HFFc6 (cell line): ENCODE measurements at regions not wholly inside any gene's neighbourhood (a gene's known extent, or its start where the extent isn't known, plus 50 kb on each side); places are given as distances from the start of the nearest gene placed in this dataset.
A peak's percentile ranks its signal among the peaks of the same experiment; 100 is the strongest.

Experiments
- DNase-seq: peaks from one replicate; pipeline ENCODE4 v3.0.0-alpha.2; 2018
- H3K27ac Mint-ChIP-seq: 2 replicates; pipeline ENCODE4 v1.8.0; 2020; ENCODE audit warnings: mild to moderate bottlenecking, mixed read lengths
- H3K27me3 Mint-ChIP-seq: 2 replicates; pipeline ENCODE4 v1.8.0; 2021; ENCODE audit warnings: mild to moderate bottlenecking, moderate library complexity, mixed read lengths; ENCODE audit not compliant: insufficient read depth
- H3K36me3 Mint-ChIP-seq: 2 replicates; pipeline ENCODE4 v1.8.0; 2021; ENCODE audit warnings: low read depth, mixed read lengths
- H3K4me1 Mint-ChIP-seq: 2 replicates; pipeline ENCODE4 v1.8.0; 2020; ENCODE audit warnings: low read depth, mixed read lengths
- H3K4me3 Mint-ChIP-seq: 2 replicates; pipeline ENCODE4 v1.8.0; 2020; ENCODE audit warnings: mild to moderate bottlenecking, moderate library complexity, mixed read lengths
- H3K9me3 Mint-ChIP-seq: 2 replicates; pipeline ENCODE4 v1.8.0; 2020; ENCODE audit warnings: mild to moderate bottlenecking, mixed read lengths
- TF ChIP-seq, protein P1 (sequence below): fragments of 200-600 bp; sonication (generic); IDR thresholded peaks from 2 replicates; pipeline ENCODE4 v1.5.0; 2021; ENCODE audit warnings: antibody characterized with exemption, mild to moderate bottlenecking

DNA sequence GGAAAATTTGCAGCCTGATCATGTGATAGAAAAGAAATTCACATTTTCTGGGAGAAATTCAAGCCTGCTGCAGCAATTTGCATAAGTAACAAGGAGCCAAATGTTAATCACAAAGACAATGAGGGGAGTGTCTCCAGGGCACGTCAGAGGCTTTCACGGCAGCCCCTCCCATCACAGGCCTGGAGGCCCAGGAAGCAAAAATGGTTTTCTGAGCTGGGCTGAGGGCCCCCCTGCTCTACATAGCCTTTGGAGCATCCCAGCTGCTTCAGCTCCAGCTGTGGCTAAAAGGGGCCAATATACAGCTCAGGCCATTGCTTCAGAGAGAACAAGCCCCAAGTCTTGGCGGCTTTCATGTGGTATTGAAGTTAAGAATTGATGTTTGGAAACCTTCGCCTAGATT is 445.3 kb upstream of the ZEB2 start:
- Mint-ChIP-seq H3K27ac (no peak overlapping the region), H3K27me3 (no peaks in the 10 kb centered on the region; the same call in none of the 2 replicates), H3K4me3 (no peak overlapping the region), H3K9me3 (peaks cover 27% of the 10 kb centered on the region), H3K36me3 (peaks cover 27% of the 10 kb centered on the region), H3K4me1 (no peaks in the 10 kb centered on the region)
- TF ChIP-seq, protein P1, sequence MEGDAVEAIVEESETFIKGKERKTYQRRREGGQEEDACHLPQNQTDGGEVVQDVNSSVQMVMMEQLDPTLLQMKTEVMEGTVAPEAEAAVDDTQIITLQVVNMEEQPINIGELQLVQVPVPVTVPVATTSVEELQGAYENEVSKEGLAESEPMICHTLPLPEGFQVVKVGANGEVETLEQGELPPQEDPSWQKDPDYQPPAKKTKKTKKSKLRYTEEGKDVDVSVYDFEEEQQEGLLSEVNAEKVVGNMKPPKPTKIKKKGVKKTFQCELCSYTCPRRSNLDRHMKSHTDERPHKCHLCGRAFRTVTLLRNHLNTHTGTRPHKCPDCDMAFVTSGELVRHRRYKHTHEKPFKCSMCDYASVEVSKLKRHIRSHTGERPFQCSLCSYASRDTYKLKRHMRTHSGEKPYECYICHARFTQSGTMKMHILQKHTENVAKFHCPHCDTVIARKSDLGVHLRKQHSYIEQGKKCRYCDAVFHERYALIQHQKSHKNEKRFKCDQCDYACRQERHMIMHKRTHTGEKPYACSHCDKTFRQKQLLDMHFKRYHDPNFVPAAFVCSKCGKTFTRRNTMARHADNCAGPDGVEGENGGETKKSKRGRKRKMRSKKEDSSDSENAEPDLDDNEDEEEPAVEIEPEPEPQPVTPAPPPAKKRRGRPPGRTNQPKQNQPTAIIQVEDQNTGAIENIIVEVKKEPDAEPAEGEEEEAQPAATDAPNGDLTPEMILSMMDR = no peak
- DNase-seq = no peak

DNA sequence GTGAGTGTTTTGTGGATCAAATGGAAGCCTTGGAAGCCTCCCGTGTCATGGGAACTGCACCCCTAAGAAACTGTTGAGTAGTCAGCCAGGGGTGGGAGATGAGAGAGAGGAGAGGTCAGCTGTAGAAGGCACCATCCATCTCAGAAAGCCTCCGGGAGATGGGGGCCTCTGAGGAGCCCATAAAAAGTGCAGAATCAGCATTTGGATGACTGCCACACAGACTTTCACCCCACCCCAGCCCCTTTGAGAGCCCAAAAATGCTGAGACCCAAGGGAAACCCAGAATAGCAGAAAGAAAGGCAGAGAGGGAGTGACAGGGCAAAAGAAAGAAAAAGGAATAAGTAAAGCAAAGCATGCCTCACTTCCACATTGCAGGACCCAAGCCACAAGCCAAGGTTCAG is 443.1 kb upstream of the ZEB2 start:
- peaks cover 21% of the 10 kb centered on the region for H3K9me3 Mint-ChIP-seq
- no peak overlapping the region for H3K27ac Mint-ChIP-seq

DNA sequence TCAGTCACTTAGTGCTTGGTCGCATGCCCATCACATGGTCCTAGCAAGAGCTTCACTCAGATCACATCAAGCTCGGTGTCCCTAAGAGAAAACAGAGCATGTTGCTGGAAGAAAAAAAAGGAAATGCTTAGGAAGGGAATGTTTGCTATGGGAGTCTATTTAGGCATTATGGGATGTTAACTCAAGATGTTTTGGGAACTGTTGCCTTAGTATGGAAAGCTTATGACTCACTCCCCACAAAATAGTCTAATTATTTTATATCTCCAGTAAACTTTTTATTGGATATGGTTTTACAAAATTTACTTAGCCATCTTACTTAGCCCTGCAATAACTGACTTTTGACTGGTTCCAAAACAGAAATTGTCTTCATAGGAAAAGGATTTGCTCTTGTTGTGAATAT is 439.5 kb upstream of the ZEB2 start:
- DNase-seq = peak; percentile 8
- Mint-ChIP-seq H3K27me3 (no peaks in the 10 kb centered on the region), H3K36me3 (peaks cover 2% of the 10 kb centered on the region), H3K27ac (no peak overlapping the region), H3K4me1 (peaks cover 9% of the 10 kb centered on the region), H3K4me3 (no peak overlapping the region), H3K9me3 (peaks cover 2% of the 10 kb centered on the region)
- TF ChIP-seq, protein P1 = no peak

More for the DNA sequence above, 443.1 kb upstream of the ZEB2 start:
- no peak overlapping the region for H3K4me3 Mint-ChIP-seq
- peaks cover 22% of the 10 kb centered on the region for H3K36me3 Mint-ChIP-seq
- no peaks in the 10 kb centered on the region; the same call in none of the 2 replicates for H3K27me3 Mint-ChIP-seq
- DNase-seq = no peak
- peaks cover 9% of the 10 kb centered on the region for H3K4me1 Mint-ChIP-seq
- TF ChIP-seq, protein P1 = no peak

DNA sequence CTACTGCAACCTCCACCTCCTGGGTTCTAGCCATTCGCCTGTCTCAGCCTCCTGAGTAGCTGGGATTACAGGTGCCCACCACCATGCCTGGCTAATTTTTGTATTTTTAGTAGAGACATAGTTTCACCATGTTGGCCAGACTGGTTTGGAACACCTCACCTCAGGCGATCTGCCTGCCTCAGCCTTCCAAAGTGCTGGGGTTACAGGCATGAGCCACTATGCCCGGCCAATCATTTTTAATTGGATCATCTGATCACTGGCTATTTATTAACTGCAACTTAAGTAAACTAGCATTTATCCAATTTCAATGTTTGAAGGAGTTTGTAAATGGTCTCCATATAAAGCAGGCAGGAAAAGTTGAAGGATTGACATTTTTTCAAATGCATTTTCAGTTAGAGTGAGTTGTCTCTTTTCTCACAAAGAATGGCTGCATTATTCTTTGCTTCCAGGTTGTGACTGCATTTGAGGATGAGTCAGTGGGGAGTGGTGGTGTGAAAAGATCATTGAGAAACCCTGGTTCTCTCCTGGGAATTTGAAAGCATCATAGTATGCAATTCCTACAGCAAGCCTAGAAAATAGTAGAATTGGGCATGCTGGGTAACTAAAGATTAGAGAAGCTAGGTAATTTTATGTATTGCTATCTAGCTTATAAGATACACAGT is 431.1 kb upstream of the ZEB2 start:
- no peaks in the 10 kb centered on the region for H3K9me3 Mint-ChIP-seq
- TF ChIP-seq, protein P1 = no peak

DNA sequence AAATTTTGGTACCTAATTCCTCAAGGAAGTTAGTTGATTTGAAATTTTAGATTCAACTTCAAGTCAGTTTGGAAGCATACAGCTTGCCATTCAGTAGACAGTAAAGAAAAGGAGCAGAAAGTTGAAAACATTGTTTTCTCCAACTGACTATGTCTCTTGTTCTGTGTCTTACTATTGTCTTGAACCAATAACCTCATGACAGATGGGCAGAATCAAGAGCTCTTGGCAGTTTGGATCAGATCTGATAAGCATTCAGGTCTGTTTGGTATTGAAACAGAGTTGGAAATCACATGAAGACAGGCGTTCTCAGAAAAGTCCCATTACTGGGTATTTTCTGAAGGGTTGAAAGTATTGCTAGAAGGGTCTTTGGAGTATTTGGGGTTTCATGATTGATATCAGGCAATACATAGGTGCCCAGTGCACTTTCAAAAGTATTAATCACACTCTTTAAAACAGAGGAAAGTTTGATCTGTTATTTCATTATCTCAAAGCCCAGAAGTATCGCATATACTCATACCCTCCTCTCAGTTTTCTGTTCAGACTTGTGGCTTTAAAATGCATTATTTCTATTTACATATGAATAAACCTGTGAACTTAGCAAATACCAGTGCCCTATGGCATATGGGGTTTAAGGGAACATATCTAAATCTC is 428.4 kb upstream of the ZEB2 start:
- Mint-ChIP-seq H3K4me1 (peaks cover 53% of the 10 kb centered on the region), H3K9me3 (no peaks in the 10 kb centered on the region)

More for the DNA sequence above, 431.1 kb upstream of the ZEB2 start:
- peak; percentile 71 for DNase-seq
- Mint-ChIP-seq H3K4me1 (peaks cover 29% of the 10 kb centered on the region), H3K27ac (peak overlapping the region; percentile 42), H3K4me3 (no peak overlapping the region), H3K27me3 (no peaks in the 10 kb centered on the region), H3K36me3 (no peaks in the 10 kb centered on the region)

More for the DNA sequence above, 428.4 kb upstream of the ZEB2 start:
- TF ChIP-seq, protein P1 = no peak
- Mint-ChIP-seq H3K27me3 (no peaks in the 10 kb centered on the region), H3K36me3 (no peaks in the 10 kb centered on the region), H3K27ac (no peak overlapping the region), H3K4me3 (no peak overlapping the region)
- no peak for DNase-seq
